SK-N-MC (cell line): ENCODE measurements at regions not wholly inside any gene's neighbourhood (a gene's known extent, or its start where the extent isn't known, plus 50 kb on each side); places are given as distances from the start of the nearest gene placed in this dataset.

ENCODE experiments used
- DNase-seq: peaks from one replicate; pipeline ENCODE4 v3.0.0-alpha.2; 2011; ENCODE audit warnings: low read depth, low spot score
- H3K27ac ChIP-seq: fragments of 200-600 bp; sonication (generic); 2 replicates; pipeline ENCODE4 v1.5.1; 2016; ENCODE audit warnings: mixed run types
- H3K36me3 ChIP-seq: fragments of 200-600 bp; sonication (generic); 2 replicates; pipeline ENCODE4 v1.6.1; 2017; ENCODE audit warnings: antibody characterized with exemption, low read length, mixed read lengths; ENCODE audit not compliant: insufficient read depth
- H3K4me3 ChIP-seq: fragments of 200-600 bp; sonication (generic); 2 replicates; pipeline ENCODE4 v1.5.1; 2016
- H3K9ac ChIP-seq: fragments of 200-600 bp; sonication (generic); 2 replicates; pipeline ENCODE4 v1.8.0; 2017; ENCODE audit warnings: mixed run types, mixed read lengths; ENCODE audit not compliant: insufficient read length
- H3K9me3 ChIP-seq: fragments of 200-600 bp; sonication (generic); 2 replicates; pipeline ENCODE4 v1.6.1; 2017; ENCODE audit warnings: low read depth, mild to moderate bottlenecking, antibody characterized with exemption, low read length, moderate library complexity, mixed read lengths
- EZH2 ChIP-seq: fragments of 200-600 bp; sonication (generic); IDR thresholded peaks from one replicate; pipeline ENCODE4 v1.6.1; 2017; ENCODE audit warnings: antibody characterized with exemption
- FOXP2 ChIP-seq: optimal IDR thresholded peaks from 2 replicates; pipeline ENCODE3; 2011; ENCODE audit warnings: mild to moderate bottlenecking, moderate library complexity; ENCODE audit not compliant: insufficient read depth; ENCODE audit errors: extremely low read length, control extremely low read depth
- POLR2AphosphoS5 ChIP-seq: IDR thresholded peaks from 2 replicates; pipeline ENCODE4 v1.6.1; 2012; ENCODE audit warnings: mild to moderate bottlenecking, low read depth, low read length, borderline replicate concordance

- Histone ChIP-seq H3K9me3 (no peaks in the 10 kb centered on the region), H3K27ac (no peak overlapping the region), H3K9ac (no peak overlapping the region), H3K4me3 (no peak overlapping the region), H3K36me3 (no peaks in the 10 kb centered on the region)
- TF ChIP-seq POLR2AphosphoS5 (no peak), FOXP2 (no peak), EZH2 (no peak)
- DNase-seq: no peak
Measured at GRCh38 chr21:41662161-41662560, 104.7 kb downstream of the RIPK4 start.

GRCh38 chr21:41660748-41661147 lies 106.1 kb downstream of the RIPK4 start:
- no peak overlapping the region for H3K27ac ChIP-seq
- TF ChIP-seq POLR2AphosphoS5 (no peak), EZH2 (no peak), FOXP2 (no peak)
- no peak for DNase-seq

GRCh38 chr21:41659791-41660560 lies 106.9 kb downstream of the RIPK4 start:
- no peak for TF ChIP-seq FOXP2
- no peak for TF ChIP-seq POLR2AphosphoS5
- no peak for TF ChIP-seq EZH2
- no peaks in the 10 kb centered on the region for H3K9me3 ChIP-seq
- no peak overlapping the region for H3K9ac ChIP-seq
- no peak for DNase-seq
- no peak overlapping the region for H3K4me3 ChIP-seq
- H3K36me3 ChIP-seq: no peaks in the 10 kb centered on the region
- H3K27ac ChIP-seq: no peak overlapping the region

More at GRCh38 chr21:41660748-41661147, 106.1 kb downstream of the RIPK4 start:
- no peak overlapping the region for H3K9ac ChIP-seq
- H3K4me3 ChIP-seq: no peak overlapping the region
- H3K9me3 ChIP-seq: no peaks in the 10 kb centered on the region
- no peaks in the 10 kb centered on the region for H3K36me3 ChIP-seq

GRCh38 chr21:41656946-41657525 lies 109.8 kb downstream of the RIPK4 start:
- no peak overlapping the region for H3K27ac ChIP-seq
- H3K9me3 ChIP-seq: no peaks in the 10 kb centered on the region
- DNase-seq: no peak
- TF ChIP-seq EZH2 (no peak), POLR2AphosphoS5 (no peak), FOXP2 (no peak)
- H3K9ac ChIP-seq: no peak overlapping the region
- H3K36me3 ChIP-seq: no peaks in the 10 kb centered on the region
- H3K4me3 ChIP-seq: no peak overlapping the region

- no peak overlapping the region for H3K9ac ChIP-seq
- TF ChIP-seq FOXP2 (no peak), EZH2 (no peak), POLR2AphosphoS5 (no peak)
- no peak for DNase-seq
- H3K36me3 ChIP-seq: no peaks in the 10 kb centered on the region
- H3K9me3 ChIP-seq: no peaks in the 10 kb centered on the region
- H3K27ac ChIP-seq: no peak overlapping the region
- no peak overlapping the region for H3K4me3 ChIP-seq
Measured at GRCh38 chr21:41655259-41655658, 111.6 kb downstream of the RIPK4 start.

GRCh38 chr21:41653954-41654491 lies 112.8 kb downstream of the RIPK4 start:
- no peak overlapping the region for H3K9ac ChIP-seq
- no peak overlapping the region for H3K4me3 ChIP-seq
- no peak for DNase-seq
- TF ChIP-seq FOXP2 (no peak), POLR2AphosphoS5 (no peak), EZH2 (no peak)
- H3K36me3 ChIP-seq: no peaks in the 10 kb centered on the region
- H3K27ac ChIP-seq: no peak overlapping the region
- no peaks in the 10 kb centered on the region for H3K9me3 ChIP-seq

- TF ChIP-seq POLR2AphosphoS5: no peak
- no peak for TF ChIP-seq FOXP2
- no peak for TF ChIP-seq EZH2
- Histone ChIP-seq H3K27ac (no peak overlapping the region), H3K4me3 (no peak overlapping the region), H3K36me3 (no peaks in the 10 kb centered on the region), H3K9ac (no peak overlapping the region), H3K9me3 (no peaks in the 10 kb centered on the region)
- DNase-seq: no peak
Measured at GRCh38 chr21:41653243-41653953, 113.5 kb downstream of the RIPK4 start.

- no peak overlapping the region for H3K4me3 ChIP-seq
- no peaks in the 10 kb centered on the region for H3K9me3 ChIP-seq
- no peak for DNase-seq
- TF ChIP-seq FOXP2 (no peak), POLR2AphosphoS5 (no peak), EZH2 (no peak)
- no peak overlapping the region for H3K9ac ChIP-seq
- no peak overlapping the region for H3K27ac ChIP-seq
- no peaks in the 10 kb centered on the region for H3K36me3 ChIP-seq
Measured at GRCh38 chr21:41651830-41652229, 115.0 kb downstream of the RIPK4 start.

- no peaks in the 10 kb centered on the region for H3K36me3 ChIP-seq
- no peaks in the 10 kb centered on the region for H3K9me3 ChIP-seq
- H3K4me3 ChIP-seq: no peak overlapping the region
- no peak for DNase-seq
- TF ChIP-seq POLR2AphosphoS5 (no peak), EZH2 (no peak), FOXP2 (no peak)
- no peak overlapping the region for H3K9ac ChIP-seq
- H3K27ac ChIP-seq: no peak overlapping the region
Measured at GRCh38 chr21:41651406-41651805, 115.4 kb downstream of the RIPK4 start.
